Stimulated activated CD4-positive, alpha-beta T cell treated with anti-CD3 and anti-CD28 coated beads, Interleukin-12 subunit alpha, Interleukin-12 subunit beta, amount 100 ng/mL, for 4 hours (primary cell): ENCODE measurements at regions not wholly inside any gene's neighbourhood (a gene's known extent, or its start where the extent isn't known, plus 50 kb on each side); places are given as distances from the start of the nearest gene placed in this dataset.

Experiments
- DNase-seq: peaks from one replicate; pipeline ENCODE4 v3.0.0-alpha.2; 2020

DNA sequence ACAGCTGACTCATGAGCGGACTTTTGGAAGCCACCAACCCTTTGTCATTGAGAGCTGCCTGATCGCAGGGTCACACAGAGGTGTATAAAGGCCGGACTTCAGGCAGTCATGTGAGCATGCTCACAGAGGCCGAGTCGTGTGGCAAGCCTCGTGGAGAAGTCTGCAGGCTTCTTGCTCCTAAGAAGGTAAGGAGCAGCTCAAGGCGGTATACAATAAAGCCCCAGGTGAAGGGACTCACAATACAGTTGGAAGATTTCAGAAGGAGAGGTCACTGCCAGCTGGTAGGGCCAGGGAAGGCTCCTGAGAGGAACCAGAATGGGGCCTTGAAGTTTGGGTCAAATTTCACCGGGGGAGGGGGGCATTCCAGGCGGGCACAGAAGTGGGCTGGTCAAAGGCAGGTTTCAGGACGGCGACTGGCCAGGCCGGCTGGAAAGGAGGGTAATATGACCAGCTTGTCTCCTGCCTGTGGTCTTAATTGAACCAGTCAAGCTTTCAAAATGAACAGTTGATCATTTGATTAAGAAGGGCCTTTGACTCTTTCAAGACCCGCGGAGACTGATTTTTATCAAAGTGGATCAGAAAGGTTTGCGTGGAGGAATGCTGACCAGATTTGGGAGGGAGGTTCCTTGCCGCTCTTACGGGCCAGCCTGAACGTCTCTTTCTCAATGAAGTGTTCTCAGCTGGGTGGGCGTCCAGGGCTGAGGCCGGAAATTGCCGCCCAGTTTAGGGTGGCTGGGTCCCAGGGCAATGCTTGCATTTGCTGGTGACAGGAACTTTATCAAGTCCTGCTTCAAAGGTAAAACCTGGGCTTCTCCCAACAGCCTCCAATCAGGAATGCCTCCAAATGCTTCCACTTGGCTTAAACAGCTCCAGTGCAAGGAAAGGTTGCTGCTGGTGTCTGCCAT is 178.6 kb downstream of the EMX2 start:
- no peak for DNase-seq

DNA sequence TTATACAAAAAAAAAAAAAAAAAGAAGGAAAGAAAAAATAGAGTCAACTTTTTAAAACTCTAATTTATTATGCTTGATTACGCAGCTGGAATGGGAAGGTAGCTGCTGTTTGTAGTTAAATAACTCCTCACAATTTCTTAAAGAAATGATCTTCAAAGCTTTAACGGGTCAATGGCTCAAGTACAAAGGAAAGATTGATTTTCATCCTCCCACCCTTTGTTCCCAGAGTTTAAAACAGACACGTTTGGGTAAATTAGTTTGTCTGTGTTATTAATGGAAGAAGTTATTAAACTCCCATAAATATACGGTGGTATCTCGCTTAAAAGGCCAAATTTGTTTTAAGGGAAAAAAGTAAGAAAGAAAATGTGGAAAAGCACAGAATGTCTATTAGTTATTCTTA is 179.3 kb downstream of the EMX2 start:
- DNase-seq, result no peak

DNA sequence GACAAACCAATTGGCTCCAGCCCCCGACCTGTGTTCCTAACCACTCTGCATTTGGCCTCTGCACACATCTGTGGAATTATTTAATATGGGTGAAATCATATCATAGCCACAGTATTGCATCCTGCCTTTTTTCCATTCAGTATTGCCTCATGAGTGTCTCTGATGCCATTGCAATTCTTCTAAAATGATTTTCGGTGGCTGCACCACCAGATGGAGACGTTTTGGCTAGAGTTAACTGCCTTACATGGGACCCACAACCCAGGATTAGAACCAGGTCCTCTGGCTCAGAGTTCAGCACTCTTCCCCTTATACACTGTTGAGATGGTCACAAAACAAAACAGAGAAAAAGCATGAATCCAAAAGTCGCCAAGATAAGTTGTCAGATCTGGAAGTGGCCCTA is 180.8 kb downstream of the EMX2 start:
- DNase-seq, result no peak

DNA sequence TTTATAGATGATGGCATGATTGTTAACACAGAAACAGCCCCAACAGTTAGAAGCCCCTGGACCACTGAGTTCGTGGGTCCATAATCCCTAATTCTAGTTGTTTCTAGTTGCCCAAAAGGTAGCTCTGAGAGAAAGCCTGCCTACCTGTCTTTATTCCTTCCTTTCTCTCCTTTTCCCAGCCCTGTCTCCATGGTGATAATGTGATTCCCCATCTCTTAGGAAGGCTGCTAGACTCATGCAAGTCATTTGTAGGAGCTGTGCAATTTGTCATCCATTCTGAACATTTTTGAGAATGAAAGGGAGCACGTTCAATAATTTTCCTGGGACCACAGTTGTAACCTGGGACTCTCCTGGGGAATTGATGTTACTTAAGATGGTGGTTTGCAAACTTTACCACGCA is 183.4 kb downstream of the EMX2 start:
- DNase-seq, result no peak

DNA sequence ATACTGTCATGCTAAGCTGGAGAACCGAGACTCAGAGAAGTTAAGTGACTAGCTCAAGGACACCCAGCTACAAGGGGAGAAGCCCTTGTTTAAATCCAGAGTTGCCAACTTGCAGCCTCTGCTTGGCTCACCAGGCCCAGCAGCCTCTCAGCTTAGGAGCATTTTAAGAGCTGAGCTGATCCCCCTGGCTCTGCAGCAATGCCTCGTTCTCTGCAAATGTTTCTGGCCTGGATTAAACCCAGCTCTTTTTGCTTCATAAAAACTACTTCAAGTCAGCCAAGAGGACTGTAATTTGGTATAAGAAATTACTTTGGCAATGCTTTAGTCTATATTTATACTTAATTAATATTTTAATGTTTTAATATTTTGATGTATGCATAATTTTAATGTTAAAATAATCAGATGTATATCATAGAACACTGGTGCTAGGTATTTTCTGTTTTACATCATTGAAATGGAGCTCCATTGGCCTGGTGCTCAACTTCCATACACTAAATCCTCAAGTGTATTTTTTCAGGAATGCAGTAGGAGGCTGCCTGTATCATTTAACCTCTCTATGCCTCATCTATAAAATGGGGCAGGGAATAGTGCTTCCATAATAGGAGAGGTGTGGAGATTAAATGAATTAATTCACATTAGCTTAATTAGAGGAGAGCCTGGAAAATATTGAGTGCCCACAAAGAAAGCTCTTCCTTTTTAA is 184.2 kb downstream of the EMX2 start:
- DNase-seq, result no peak

DNA sequence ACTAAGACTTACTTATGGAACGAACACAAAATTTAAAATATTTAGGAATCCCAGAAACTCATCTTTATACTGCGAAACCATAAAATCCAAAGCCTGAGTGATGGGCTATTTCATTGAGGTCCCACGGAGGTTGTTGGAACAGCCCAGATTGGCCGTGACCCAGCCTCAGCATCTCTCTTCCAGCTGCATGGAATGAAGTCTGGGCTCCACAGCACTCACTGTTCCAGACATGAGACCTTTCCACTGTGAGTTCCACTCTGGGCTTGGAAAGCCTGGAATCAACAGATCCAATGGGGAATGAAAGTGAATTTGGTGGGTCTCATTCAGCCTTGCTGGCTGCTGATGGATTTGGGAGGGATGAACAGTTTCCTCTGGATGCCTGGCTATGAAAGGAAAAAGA is 184.9 kb downstream of the EMX2 start:
- DNase-seq, result no peak

DNA sequence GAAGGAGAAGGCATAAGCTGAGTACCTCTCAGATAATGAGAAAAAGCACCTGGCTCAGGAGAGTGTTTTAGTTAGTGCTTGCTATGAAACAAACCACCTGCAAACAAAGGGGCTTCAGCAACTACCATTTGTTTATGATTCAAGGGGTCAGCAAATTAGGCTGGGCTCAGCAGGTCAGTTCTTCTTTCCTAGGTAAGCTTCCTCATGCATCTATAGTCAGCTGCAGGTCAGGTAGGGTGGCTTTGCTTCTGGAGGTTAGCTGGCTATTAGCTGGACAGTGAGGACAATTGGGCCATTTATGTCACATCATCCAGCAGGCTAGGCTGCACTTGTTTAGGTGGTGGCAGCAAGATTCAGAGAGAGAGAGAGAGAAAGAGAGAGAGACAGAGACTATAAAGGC is 185.5 kb downstream of the EMX2 start:
- no peak for DNase-seq

DNA sequence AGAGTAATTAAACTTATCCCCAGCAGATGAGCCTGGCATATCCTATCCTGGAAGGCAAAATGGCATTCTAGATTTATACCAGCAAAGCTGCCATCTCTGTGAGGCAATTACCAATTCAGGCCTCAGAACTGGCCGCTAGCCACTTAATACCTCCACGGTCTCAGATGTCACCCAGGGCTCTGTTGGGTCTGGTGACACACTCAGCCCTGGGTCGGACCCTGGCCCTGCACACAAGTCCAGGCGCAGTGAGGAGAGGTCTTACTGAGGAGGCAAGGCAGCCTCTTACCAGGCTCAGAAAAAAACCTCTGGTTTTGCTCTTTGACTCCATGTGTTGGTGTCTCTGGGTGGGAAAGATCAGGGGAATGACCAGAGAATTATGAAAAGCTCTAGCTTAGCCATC is 186.6 kb downstream of the EMX2 start:
- no peak for DNase-seq

DNA sequence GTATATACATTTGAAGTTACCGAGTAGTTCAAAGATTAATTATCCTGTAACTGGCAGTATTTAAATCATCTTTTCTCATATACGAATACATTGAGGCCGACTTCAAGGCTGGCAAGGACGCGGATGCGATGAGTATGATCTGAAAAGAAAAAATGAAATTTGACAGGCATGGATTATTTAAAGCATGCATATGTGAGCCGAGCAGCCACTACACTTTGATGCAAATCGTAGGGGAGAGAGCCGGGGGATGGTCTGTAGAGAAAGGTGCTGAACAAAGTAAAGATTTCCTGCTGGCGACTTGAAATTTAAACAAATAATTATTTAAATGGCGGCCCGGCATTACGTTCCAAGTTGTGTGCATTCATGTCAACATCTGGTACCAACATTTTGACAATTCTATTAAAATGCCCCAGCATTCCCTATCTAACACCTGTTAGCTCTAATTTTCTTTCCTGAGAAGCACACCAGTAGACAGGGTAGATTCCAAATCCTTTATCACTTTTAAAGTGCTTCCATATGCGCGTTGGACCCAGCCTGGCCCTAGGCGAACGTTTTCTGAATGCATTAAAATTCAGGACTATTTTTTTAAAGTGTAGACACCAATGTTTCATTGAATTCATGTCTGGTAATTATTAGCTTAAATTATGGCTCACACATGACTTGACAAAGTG is 188.7 kb downstream of the EMX2 start:
- no peak for DNase-seq

DNA sequence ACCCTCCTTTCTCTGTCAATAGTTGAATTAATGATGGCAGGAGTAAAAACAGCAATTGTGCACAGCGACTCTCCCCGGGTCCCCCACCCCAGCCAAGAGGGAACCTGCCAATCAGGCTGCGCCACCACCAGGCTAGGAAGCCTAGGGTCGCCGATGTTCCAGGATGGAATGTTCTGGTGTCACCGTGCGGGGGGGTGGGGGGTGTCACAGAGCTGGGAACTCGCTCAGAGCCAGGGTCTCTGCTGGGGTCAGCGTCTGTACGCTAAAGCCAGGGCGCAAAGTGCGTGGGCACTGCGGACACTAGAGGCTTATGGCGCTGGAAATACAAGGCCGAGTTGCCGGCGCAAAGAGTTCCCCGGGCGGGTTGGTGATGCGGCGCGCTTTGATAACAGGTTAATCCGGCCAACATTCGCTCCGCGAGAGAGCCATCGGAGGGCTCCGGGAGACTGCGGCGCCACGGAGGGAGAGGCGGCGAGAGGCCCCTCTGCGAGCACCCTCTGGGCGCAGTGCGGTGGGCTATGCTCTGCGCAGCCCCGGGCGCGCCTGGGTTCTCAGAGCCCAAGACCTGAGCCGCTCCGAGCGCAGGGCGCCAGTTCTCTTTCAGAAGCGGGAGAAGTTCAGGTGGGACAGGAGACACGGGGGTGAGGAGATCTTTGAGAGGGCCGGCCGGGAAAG is 192.3 kb downstream of the EMX2 start:
- no peak for DNase-seq

DNA sequence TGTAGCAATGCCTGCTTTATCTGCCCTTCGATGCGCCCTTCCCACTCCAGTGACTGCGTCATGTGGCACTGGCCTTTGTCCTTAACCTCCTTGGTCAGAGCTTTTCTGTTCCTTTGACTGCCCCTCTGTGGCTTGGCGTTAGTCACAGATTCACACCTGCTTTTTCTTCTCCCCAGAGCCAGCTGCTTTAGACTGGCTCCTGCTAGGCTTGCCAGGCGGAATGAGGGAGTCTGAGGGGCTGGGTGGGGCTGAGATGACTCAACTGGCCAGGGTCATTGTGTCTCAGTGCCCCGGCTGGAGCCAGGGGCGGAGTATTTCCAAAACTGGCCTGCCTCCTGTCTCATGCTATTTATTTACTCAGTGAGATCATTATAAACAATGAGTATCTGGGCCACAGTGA is 194.1 kb downstream of the EMX2 start:
- no peak for DNase-seq

DNA sequence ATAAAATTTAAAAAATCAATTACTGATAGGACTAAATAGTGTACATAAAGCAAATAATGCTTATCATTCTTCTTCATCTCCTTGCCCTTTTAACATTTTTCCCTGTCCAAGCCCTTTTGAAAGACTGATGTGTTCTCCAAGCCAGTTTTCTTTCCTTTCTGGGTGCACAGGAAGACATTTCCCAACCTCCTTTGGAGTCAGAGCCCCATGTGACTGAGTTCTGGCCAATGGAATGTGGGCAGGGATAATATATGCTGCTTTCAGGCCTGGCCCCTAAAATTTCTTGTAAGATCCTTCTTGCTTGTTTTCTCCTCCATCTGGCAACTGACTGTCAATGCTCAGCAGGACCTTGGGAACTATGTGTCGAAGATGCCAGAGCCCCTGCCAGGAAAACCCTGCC is 197.5 kb downstream of the EMX2 start:
- DNase-seq, result no peak

DNA sequence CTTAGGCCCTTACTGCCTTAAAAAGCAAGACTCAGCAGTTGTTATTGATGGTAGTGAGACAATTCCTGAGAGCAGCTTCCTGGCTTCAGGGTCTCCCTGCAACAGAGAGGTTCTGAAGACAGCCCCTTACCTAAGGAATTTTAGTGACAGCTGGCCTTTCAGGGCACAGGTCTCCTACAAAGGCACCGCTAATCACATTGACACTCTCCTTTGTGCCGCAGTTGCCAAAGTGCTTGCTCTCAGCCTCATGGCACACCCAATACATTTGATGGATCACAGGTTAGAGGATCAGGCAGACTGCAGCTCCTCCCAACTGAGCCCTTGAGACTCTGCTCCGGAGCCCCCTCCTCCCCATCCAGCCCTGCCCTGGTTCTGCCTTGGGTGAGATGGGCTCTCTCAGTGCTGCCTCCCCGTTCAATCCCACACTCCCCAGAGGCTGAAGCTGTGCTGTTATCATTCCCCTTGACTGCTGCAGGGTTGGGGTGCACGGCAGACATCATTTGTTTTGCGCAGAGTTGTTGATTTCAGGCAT is 198.2 kb downstream of the EMX2 start:
- DNase-seq, result no peak

DNA sequence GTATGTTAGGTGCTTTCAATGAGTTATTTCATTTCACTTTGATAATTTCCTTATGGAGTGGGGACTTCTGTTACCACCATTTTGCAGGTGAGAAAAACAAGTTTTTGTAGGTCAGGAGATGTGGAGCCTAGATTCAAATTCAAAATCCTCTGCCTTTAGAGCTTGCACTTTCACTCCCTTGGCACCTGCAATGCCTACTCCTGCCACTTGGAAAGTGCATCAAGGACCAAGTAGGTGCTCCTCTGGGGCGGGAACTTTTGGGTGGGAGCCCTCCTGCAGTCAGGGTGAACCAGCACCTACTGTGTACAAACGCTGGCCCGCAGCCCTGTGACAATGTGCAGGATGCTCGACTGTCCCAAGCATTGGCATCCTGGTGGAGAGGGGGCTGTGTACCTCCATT is 199.0 kb downstream of the EMX2 start:
- DNase-seq, result no peak

DNA sequence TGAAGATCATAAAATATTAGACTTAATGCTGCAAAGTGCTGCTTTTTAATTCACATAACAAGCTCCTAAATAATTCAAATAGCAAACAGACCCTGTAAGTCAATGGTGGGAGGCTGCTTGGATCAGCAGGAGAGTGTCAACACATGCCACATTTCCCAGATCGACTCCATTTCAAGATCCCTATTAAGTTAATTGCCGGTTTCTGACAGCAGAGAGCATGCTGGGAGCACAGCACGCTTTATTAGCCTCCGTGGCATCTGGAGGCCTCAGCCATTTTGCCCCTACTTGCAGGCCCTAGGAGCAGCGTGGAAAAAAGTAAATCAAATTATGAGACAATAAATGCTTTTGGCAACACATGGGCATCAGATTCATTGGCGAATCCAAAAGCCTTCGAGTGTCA is 201.0 kb downstream of the EMX2 start:
- no peak for DNase-seq

DNA sequence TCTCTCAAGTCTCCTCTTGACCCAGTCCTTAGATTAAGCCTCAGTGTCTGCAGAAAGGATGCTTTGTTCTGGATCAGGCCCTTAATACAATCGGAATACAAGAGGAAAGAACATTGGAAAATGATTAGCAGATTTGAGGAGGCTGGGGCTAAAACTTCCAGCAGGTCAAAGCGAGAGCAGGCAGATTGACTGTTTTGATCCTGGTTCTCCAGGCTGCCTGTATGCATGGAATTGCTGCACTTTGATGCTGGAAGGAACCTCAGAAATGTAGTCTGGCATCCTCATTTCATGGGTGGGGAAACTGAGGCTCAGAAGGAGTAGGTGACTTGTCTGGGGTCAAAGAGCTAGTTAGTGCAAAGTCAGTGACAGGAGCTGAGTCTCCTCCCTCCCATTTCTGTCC is 202.8 kb downstream of the EMX2 start:
- no peak for DNase-seq

DNA sequence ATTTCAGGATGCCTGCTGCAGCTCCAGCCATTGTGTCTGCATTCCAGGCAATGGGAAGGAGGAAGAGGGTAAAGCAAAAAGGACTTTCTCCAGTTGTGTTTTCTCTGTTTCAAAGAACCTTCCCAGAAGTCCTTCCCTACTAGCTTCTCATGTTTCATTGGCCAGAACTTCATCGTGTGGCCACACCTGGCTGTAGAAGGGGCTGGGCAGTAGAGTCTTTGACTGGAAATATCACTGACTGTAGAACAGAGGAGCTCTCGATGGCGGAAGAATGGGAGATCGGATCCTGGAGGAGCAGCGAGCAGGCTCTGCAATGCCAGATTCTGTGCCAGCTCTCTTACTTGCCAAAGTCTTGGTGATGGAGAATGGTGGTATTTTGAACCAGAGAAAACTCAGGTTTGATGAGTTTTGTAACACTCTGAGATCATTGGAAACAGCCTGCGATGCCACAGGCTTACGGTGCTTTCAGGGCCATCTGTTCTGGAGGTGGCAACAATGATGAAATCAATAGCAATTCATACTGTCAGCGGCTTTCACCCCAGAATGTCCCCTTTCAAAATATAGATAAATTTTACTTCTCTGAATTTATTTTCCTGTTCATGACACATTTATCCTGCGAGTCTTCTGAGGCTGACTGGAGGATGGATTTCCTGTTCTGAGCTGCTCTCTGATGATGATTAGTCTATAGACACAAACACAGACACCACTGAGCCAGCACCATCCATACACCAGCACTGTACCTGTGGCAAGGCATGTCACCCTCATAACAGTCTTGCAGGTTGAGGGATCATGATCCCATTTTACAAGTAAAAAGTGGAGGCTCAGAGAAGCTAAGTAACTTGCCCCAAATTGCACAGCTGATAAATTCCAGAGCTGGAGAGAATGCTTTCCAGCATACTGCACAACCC is 204.2 kb downstream of the EMX2 start:
- DNase-seq, result no peak

DNA sequence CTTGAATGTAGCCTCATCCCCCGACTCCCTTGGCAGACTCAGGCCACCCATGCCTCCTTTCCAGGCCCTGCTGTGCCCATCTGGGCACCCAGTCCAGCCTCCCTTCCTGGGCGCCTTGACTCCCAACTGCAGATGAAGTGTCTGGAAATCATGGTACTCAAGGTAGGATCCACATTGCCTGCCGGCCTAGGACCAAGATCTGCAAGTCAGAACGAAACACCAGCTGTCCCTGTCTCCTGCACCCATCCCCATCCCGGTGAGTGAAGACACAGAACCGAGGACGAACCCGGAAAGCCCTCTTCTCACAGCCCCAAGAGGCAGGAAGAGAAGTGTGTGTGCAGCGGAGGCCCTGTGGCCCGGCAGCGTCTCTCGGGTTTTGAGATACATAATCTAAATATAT is 205.1 kb downstream of the EMX2 start:
- no peak for DNase-seq

DNA sequence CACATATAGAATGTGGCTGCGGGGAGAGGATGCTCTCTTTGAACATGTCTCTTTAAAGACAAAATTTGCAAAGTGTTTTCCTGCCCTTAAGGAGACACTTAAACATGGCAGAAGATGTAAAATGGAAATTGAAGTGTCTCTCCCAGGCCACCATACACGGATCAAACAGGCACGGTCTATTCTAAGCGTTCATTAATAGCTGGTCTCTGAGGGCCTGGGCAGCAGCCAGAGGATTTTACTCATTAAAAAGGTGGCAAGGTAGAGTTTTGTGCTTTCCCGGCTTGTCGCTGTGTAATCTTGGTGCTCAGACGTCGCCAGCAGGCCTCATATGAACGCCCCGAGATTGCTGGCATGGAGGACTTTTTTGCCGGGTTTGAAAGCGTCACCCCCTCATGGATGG is 205.5 kb downstream of the EMX2 start:
- DNase-seq, result no peak

DNA sequence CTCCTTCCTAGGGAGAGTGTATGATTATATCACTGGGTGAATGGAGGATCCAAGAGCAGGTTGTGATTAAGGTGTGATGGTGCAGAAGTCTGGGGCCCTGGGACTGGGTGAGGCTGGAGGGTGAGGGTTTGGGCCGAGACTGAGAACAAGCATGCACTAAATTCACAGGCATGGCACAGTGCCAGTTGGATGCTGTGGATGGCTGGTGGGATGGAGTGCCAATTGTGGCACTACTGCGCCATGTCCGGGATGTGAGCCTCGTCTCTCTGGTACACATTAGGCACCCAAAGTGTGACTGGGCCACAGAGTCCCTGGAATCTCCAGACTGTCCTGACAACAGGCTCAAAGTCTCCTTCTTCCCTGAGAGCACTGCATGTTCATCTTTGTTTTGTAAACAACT is 208.1 kb downstream of the EMX2 start:
- DNase-seq, result no peak

DNA sequence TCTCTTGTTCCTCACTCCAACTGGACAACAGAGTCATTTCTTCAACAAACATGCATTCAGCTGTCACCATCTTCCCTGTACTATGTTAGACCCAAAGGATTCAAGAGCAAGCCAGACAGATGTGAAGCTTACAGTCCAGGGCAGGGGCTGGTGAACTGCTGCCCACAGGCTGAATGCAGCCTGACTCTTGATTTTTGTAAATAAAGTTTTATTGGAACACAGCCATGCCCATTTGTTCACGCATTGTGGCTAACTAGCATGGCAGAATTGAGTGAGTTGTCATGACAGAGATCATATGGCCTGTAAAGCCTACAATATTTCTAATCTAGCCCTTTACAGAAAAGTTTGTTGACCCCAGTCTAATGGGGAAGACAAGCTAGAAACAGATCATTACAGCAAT is 208.7 kb downstream of the EMX2 start:
- DNase-seq, result no peak

DNA sequence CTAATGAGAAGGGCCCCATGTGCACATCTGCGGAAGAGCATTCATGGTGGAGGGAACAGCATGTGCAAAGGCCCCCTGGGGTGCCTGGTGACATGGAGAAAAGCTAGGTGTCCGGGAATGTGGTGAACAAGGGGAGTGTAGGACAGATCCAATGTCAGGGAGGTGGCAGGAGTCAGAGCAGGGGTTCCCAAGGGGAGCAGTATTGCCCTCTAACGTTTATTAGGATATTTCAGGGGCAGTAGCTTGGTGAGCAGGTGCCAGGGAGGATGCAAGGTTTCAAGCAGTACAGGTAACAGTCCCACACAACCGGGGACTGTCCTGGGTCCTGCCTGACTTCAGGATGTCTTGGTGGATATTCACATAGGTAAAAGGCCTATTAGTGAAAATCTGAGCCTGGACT is 209.6 kb downstream of the EMX2 start:
- DNase-seq, result no peak
